Liver (tissue), 3 donors: ENCODE measurements at regions not wholly inside any gene's neighbourhood (a gene's known extent, or its start where the extent isn't known, plus 50 kb on each side); places are given as distances from the start of the nearest gene placed in this dataset.

Source experiments
- ATF3 ChIP-seq: IDR thresholded peaks from 2 replicates; pipeline ENCODE4 v1.6.1; 2016; ENCODE audit warnings: antibody characterized with exemption
- CTCF ChIP-seq: fragments of 150-350 bp; IDR thresholded peaks from 2 replicates; pipeline ENCODE4 v1.5.1; 2017; ENCODE audit warnings: improper control_type of control experiment, low read depth, low read length; ENCODE audit not compliant: missing input control
- JUND ChIP-seq, 2 donors: IDR thresholded peaks; 2 replicates each; pipeline ENCODE4 v1.6.1; 2016; ENCODE audit warnings: antibody characterized with exemption in 2 of 2
- MAX ChIP-seq: IDR thresholded peaks from 2 replicates; pipeline ENCODE4 v1.6.1; 2016; ENCODE audit warnings: antibody characterized with exemption
- RAD21 ChIP-seq, 2 donors: IDR thresholded peaks; 2 replicates each; pipeline ENCODE4 v1.6.1; 2016; ENCODE audit warnings: antibody characterized with exemption in 2 of 2, mild to moderate bottlenecking in 2 of 2
- SP1 ChIP-seq: IDR thresholded peaks from 2 replicates; pipeline ENCODE4 v1.6.1; 2018; ENCODE audit warnings: antibody characterized with exemption, mild to moderate bottlenecking
- YY1 ChIP-seq: IDR thresholded peaks from 2 replicates; pipeline ENCODE4 v1.6.1; 2016; ENCODE audit warnings: antibody characterized with exemption, mild to moderate bottlenecking
- donor health status: healthy.
- donor health status: healthy.

- no peak for TF ChIP-seq CTCF
- TF ChIP-seq JUND (IDR thresholded peaks at IDR 0.05): no peak
- TF ChIP-seq SP1: no peak
- TF ChIP-seq YY1: no peak
- no peak for TF ChIP-seq RAD21 (IDR thresholded peaks at IDR 0.05)
- TF ChIP-seq ATF3: no peak
- TF ChIP-seq MAX: no peak
These were observed 334.3 kb downstream of the GABRB2 start for GRCh38 chr5:161212123-161212712.
